ENCODE measurements at regions not wholly inside any gene's neighbourhood (a gene's known extent, or its start where the extent isn't known, plus 50 kb on each side); places are given as distances from the start of the nearest gene placed in this dataset.
"Not testable (repeated sequence)": the region's sequence is repeated elsewhere in the genome, so short reads cannot be mapped to it uniquely, and the experiment has no call there.

- Histone ChIP-seq H3K36me3 (no peaks in the 10 kb centered on the region), H3K4me3 (no peak overlapping the region), H3K27ac (no peak overlapping the region), H3K27me3 (no peaks in the 10 kb centered on the region), H3K4me1 (no peaks in the 10 kb centered on the region), H3K9me3 (no peaks in the 10 kb centered on the region)
- ATAC-seq: no peak
- TF ChIP-seq POLR2AphosphoS5 (IDR thresholded peaks at IDR 0.05): no peak
- no peak for TF ChIP-seq POLR2A (IDR thresholded peaks at IDR 0.05)
- TF ChIP-seq CTCF (IDR thresholded peaks at IDR 0.05): no peak
- no peak for TF ChIP-seq EP300 (IDR thresholded peaks at IDR 0.05)
These were observed 270.1 kb upstream of the INTU start for GRCh38 chr4:127362686-127363085.

GRCh38 chr4:127364397-127364796, 268.4 kb upstream of the INTU start:
- Histone ChIP-seq H3K36me3 (no peaks in the 10 kb centered on the region), H3K9me3 (no peaks in the 10 kb centered on the region), H3K27me3 (no peaks in the 10 kb centered on the region), H3K4me1 (no peaks in the 10 kb centered on the region), H3K4me3 (no peak overlapping the region), H3K27ac (no peak overlapping the region)
- no peak for ATAC-seq
- TF ChIP-seq POLR2AphosphoS5 (IDR thresholded peaks at IDR 0.05): no peak
- TF ChIP-seq POLR2A (IDR thresholded peaks at IDR 0.05): no peak
- no peak for TF ChIP-seq EP300 (IDR thresholded peaks at IDR 0.05)
- TF ChIP-seq CTCF (IDR thresholded peaks at IDR 0.05): no peak
- WGBS, 2 donors (ENCODE audit: low coverage in 1 of 2): 64 to 96% methylated on average over 1 to 3 of the region's 3 CpGs

GRCh38 chr4:127364911-127365310, 267.8 kb upstream of the INTU start:
- ATAC-seq: no peak
- Histone ChIP-seq H3K9me3 (no peaks in the 10 kb centered on the region), H3K4me3 (no peak overlapping the region), H3K27me3 (no peaks in the 10 kb centered on the region), H3K4me1 (no peaks in the 10 kb centered on the region), H3K36me3 (no peaks in the 10 kb centered on the region), H3K27ac (no peak overlapping the region)
- no peak for TF ChIP-seq POLR2AphosphoS5 (IDR thresholded peaks at IDR 0.05)
- TF ChIP-seq EP300 (IDR thresholded peaks at IDR 0.05): no peak
- TF ChIP-seq CTCF (IDR thresholded peaks at IDR 0.05): no peak
- no peak for TF ChIP-seq POLR2A (IDR thresholded peaks at IDR 0.05)

GRCh38 chr4:127370604-127371003, 262.2 kb upstream of the INTU start:
- no peaks in the 10 kb centered on the region for H3K9me3 ChIP-seq
- H3K4me1 ChIP-seq: no peaks in the 10 kb centered on the region
- TF ChIP-seq CTCF (IDR thresholded peaks at IDR 0.05) (no peak), POLR2A (IDR thresholded peaks at IDR 0.05) (no peak), POLR2AphosphoS5 (IDR thresholded peaks at IDR 0.05) (no peak), EP300 (IDR thresholded peaks at IDR 0.05) (no peak)
- peak overlapping the region in 1 of 4 donors; percentile 13 for H3K27ac ChIP-seq
- no peak overlapping the region for H3K4me3 ChIP-seq
- H3K27me3 ChIP-seq: no peaks in the 10 kb centered on the region
- 58 to 66% methylated on average over 4 to 5 of the region's 6 CpGs for WGBS, 2 donors (ENCODE audit: low coverage in 1 of 2)
- no peaks in the 10 kb centered on the region for H3K36me3 ChIP-seq
- ATAC-seq: peak; percentile 56

GRCh38 chr4:127379499-127379898, 253.3 kb upstream of the INTU start:
- H3K4me1 ChIP-seq: peaks cover 0 to 7% (median 0%) of the 10 kb centered on the region in 3 donors
- TF ChIP-seq EP300 (IDR thresholded peaks at IDR 0.05): no peak
- no peak for TF ChIP-seq POLR2AphosphoS5 (IDR thresholded peaks at IDR 0.05)
- no peak for TF ChIP-seq CTCF (IDR thresholded peaks at IDR 0.05)
- ATAC-seq: no peak
- no peaks in the 10 kb centered on the region for H3K9me3 ChIP-seq
- WGBS, 2 donors (ENCODE audit: low coverage in 1 of 2): 12 to 35% methylated on average over 3 of the region's 7 CpGs
- no peaks in the 10 kb centered on the region for H3K36me3 ChIP-seq
- H3K4me3 ChIP-seq: no peak overlapping the region
- H3K27me3 ChIP-seq: no peaks in the 10 kb centered on the region
- H3K27ac ChIP-seq: no peak overlapping the region

- not testable (repeated sequence) for H3K27ac ChIP-seq, H3K4me1 ChIP-seq, H3K9me3 ChIP-seq, H3K36me3 ChIP-seq, H3K4me3 ChIP-seq, H3K27me3 ChIP-seq, ATAC-seq
- no CpG with 5 or more reads among the region's 18 CpGs for whole genome bisulfite sequencing, 2 donors (ENCODE audit: low coverage in 1 of 2)
These were observed 252.8 kb upstream of the INTU start for GRCh38 chr4:127379948-127380347.
